Esophagus (tissue), 2 donors: ENCODE measurements at regions not wholly inside any gene's neighbourhood (a gene's known extent, or its start where the extent isn't known, plus 50 kb on each side); places are given as distances from the start of the nearest gene placed in this dataset.

Experiments used
- H3K27ac ChIP-seq, 2 donors: one replicate each; pipeline ENCODE4 v1.5.1; 2013; ENCODE audit warnings: low read depth in 2 of 2, mild to moderate bottlenecking in 2 of 2, inconsistent platforms in 1 of 2, low read length in 1 of 2, moderate library complexity in 1 of 2
- H3K27me3 ChIP-seq, 2 donors: one replicate each; pipeline ENCODE4 v1.6.1; 2013; ENCODE audit warnings: low read length in 2 of 2, control low read depth in 1 of 2, mild to moderate bottlenecking in 1 of 2; ENCODE audit not compliant: insufficient read depth in 2 of 2, control insufficient read depth in 1 of 2
- H3K36me3 ChIP-seq, 2 donors: one replicate each; pipeline ENCODE4 v1.6.1; 2013; ENCODE audit warnings: low read length in 1 of 2; ENCODE audit not compliant: control insufficient read depth in 2 of 2, insufficient read depth in 2 of 2
- H3K4me1 ChIP-seq, 2 donors: one replicate each; pipeline ENCODE4 v1.6.1; 2013; ENCODE audit warnings: low read length in 1 of 2; ENCODE audit not compliant: control insufficient read depth in 2 of 2, insufficient read depth in 2 of 2
- H3K4me3 ChIP-seq, 2 donors: one replicate each; pipeline ENCODE4 v1.5.1; 2013; ENCODE audit warnings: low read length in 2 of 2, mild to moderate bottlenecking in 2 of 2, low read depth in 1 of 2, moderate library complexity in 1 of 2
- H3K9me3 ChIP-seq, 2 donors: one replicate each; pipeline ENCODE4 v1.6.1; 2013; ENCODE audit warnings: mild to moderate bottlenecking in 2 of 2, low read depth in 1 of 2, low read length in 1 of 2, moderate library complexity in 1 of 2; ENCODE audit not compliant: control insufficient read depth in 2 of 2, insufficient read depth in 1 of 2
- WGBS, 2 donors: extraction: QIAGEN DNeasy Blood & Tissue Kit; methylation state at CpG; one replicate each; pipeline ENCODE4 v1.1.7; 2013; 5-methylcytosine and 5-hydroxymethylcytosine counted together
- donor health status: healthy with polysubstance abuse.
- donor health status: Bipolar disorder and iron deficiency.

GRCh38 chr3:190252080-190252479 is 70.2 kb downstream of the CLDN1 start:
- WGBS, 2 donors = 96 to 97% methylated on average over 1 of the region's 1 CpG
- no peaks in the 10 kb centered on the region for H3K27me3 ChIP-seq
- H3K9me3 ChIP-seq = no peaks in the 10 kb centered on the region

DNA sequence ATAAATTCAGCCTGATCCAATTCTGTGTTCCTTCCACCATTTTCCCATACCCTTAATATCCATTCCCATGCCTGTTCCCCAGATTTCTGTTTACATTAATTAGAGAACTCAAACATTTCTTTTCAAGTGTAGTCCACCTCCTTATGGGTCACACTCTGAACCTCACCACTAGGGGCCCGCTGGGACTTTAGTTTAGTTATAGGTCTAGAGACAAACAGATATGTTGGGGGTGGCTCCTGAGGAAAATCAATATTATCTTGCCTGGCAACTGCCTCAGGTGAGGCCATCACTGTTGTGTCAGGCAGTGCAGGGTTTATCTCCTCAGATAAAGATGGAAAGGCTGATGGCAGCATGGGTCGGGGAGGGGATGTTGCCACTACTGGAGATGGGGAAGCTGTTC is 72.8 kb downstream of the CLDN1 start:
- Histone ChIP-seq H3K4me3 (no peak overlapping the region), H3K27ac (no peak overlapping the region), H3K36me3 (no peaks in the 10 kb centered on the region), H3K9me3 (no peaks in the 10 kb centered on the region), H3K27me3 (no peaks in the 10 kb centered on the region), H3K4me1 (no peaks in the 10 kb centered on the region)
- 89 to 92% methylated on average over 2 of the region's 2 CpGs for WGBS, 2 donors

More at GRCh38 chr3:190252080-190252479, 70.2 kb downstream of the CLDN1 start:
- no peaks in the 10 kb centered on the region for H3K4me1 ChIP-seq
- no peaks in the 10 kb centered on the region for H3K36me3 ChIP-seq
- H3K4me3 ChIP-seq = no peak overlapping the region
- no peak overlapping the region for H3K27ac ChIP-seq

DNA sequence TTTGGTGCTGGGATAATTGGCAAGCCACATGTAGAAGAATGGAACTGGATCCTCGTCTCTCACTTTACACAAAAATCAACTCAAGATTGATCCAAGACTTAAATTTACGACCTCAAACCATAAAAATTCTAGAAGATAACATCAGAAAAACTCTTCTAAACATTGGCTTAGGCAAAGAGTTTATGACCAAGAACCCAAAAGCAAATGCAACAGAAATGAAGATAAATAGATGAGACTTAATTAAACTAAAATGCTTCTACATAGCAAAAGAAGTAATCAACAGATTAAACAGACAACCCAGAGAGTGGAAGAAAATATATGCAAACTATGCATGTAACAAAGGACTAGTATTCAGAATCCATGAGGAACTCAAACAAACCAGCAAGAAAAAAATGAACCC is 80.1 kb downstream of the CLDN1 start:
- H3K4me3 ChIP-seq = no peak overlapping the region
- no peaks in the 10 kb centered on the region for H3K9me3 ChIP-seq
- no peaks in the 10 kb centered on the region for H3K27me3 ChIP-seq
- 62 to 64% methylated on average over 2 of the region's 2 CpGs for WGBS, 2 donors
- H3K36me3 ChIP-seq = no peaks in the 10 kb centered on the region
- H3K4me1 ChIP-seq = no peaks in the 10 kb centered on the region
- no peak overlapping the region for H3K27ac ChIP-seq

- Histone ChIP-seq H3K9me3 (no peaks in the 10 kb centered on the region), H3K27ac (no peak overlapping the region), H3K27me3 (no peaks in the 10 kb centered on the region), H3K36me3 (no peaks in the 10 kb centered on the region), H3K4me3 (no peak overlapping the region), H3K4me1 (no peaks in the 10 kb centered on the region)
- WGBS, 2 donors = 58 to 81% methylated on average over 2 of the region's 2 CpGs
These were observed 82.9 kb downstream of the CLDN1 start for GRCh38 chr3:190239325-190239724.

DNA sequence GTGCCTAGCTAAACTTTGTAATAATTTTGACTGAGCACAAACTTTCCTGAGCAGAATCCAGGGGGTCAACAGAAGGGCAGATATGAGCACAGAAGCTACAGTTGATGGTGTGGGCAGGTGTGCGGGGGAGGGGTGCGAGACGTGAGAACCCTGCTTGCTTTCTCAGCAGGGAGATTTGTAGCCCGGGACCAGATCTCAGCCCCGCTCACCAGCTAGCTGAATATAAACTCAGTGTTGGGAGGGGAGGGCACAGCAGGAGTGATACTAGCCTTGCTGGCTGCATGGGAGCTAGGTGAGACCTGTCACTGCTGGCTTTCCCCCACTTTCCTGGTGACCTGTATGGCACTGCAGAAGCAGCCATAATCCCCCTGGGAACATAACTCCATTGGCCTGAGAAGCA is 83.4 kb downstream of the CLDN1 start:
- H3K36me3 ChIP-seq = no peaks in the 10 kb centered on the region
- H3K9me3 ChIP-seq = no peaks in the 10 kb centered on the region
- no peaks in the 10 kb centered on the region for H3K27me3 ChIP-seq
- no peak overlapping the region for H3K4me3 ChIP-seq
- no peak overlapping the region for H3K27ac ChIP-seq
- 89 to 90% methylated on average over 5 of the region's 5 CpGs for WGBS, 2 donors
- no peaks in the 10 kb centered on the region for H3K4me1 ChIP-seq

GRCh38 chr3:190234621-190235020 is 87.6 kb downstream of the CLDN1 start:
- Histone ChIP-seq H3K4me1 (peaks cover 0 to 3% of the 10 kb centered on the region in 2 donors), H3K27me3 (no peaks in the 10 kb centered on the region), H3K36me3 (no peaks in the 10 kb centered on the region), H3K9me3 (no peaks in the 10 kb centered on the region), H3K27ac (no peak overlapping the region), H3K4me3 (no peak overlapping the region)
- 94 to 95% methylated on average over 3 of the region's 3 CpGs for WGBS, 2 donors

DNA sequence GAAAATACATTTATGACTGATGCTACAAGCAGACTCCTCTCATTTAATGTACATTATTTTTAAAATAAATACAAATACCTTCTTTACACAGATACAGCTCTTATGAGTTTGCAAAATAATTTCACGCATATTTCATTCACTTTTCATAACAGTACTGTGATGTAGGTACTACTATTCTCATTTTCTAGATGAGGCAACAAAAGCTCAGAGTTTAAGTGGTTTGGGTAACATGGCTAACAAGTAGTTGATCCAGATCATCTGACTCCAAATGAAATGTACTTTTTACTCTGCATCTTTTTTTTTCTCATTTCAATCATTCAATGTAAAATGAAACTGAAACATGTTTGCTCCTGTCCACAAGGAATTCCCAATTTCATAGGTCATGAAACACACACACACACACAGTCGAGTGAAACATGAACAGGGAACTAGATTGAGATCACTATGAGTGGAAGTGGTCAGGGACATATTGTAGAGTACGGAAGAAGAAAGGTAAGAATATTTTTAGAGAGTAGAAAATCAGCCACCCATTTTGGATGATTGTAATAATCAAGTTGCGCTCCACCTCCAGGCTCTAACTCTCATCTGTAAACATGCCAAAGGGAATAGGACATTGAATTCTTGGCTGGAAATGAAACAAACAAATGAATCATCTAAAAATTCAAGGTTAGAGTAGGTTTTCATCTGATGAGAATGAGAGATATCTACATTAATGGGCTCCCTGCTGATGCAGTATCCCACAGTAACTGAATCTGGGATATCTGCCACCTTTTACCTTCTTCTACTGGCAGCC is 92.4 kb downstream of the CLDN1 start:
- peaks cover 2 to 3% of the 10 kb centered on the region in 2 donors for H3K4me1 ChIP-seq
- no peaks in the 10 kb centered on the region for H3K27me3 ChIP-seq
- peak overlapping the region in 1 of 2 donors; percentile 19 for H3K4me3 ChIP-seq
- H3K27ac ChIP-seq = peak overlapping the region; percentile 10 to 21
- 54 to 56% methylated on average over 4 of the region's 4 CpGs for WGBS, 2 donors
- H3K36me3 ChIP-seq = no peaks in the 10 kb centered on the region
- no peaks in the 10 kb centered on the region for H3K9me3 ChIP-seq

- H3K4me3 ChIP-seq = no peak overlapping the region
- H3K9me3 ChIP-seq = no peaks in the 10 kb centered on the region
- H3K27me3 ChIP-seq = no peaks in the 10 kb centered on the region
- WGBS, 2 donors = 72 to 75% methylated on average over 2 of the region's 2 CpGs
- peaks cover 2 to 3% of the 10 kb centered on the region in 2 donors for H3K4me1 ChIP-seq
- no peaks in the 10 kb centered on the region for H3K36me3 ChIP-seq
- H3K27ac ChIP-seq = no peak overlapping the region
These were observed 95.2 kb downstream of the CLDN1 start for GRCh38 chr3:190227064-190227463.

DNA sequence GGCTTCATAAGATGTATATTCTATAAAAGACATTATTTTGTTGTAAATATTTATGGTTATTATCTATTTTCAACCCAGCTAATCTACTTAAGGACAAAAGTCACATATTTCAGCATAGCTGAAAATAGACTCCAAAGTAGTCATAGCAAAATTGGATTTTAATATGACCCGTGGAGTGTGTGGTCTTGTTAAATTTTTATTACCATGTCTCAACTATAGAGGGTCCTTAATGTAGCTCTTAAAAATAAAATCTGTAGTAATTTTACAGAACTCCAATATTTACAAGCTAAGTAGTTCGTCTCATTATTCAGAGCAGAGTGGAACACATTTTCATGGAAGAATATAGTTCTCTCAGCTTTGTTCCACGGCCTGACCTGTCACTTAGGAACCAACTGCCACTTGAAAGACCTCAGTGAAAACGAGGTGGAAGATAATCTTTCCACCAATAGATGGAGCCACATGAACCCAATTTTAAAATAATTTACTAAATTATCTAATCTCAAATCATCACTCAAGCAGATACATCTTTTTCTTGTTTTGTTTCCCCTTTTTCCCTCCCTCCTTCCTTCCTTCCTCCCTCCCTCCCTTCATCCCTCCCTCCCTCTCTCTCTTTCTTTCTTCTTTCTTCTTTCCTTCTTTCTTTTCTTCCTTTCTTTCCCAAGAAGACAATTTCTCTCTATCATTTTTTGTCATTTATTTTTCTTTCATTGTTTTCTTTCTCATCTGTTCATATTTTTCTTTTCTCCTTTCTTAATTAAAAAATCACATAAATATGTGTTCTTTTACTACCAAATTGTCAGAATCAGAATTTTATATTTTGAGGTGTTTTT is 97.2 kb downstream of the CLDN1 start:
- Histone ChIP-seq H3K4me1 (peaks cover 0 to 2% of the 10 kb centered on the region in 2 donors), H3K27me3 (no peaks in the 10 kb centered on the region), H3K4me3 (no peak overlapping the region), H3K9me3 (no peaks in the 10 kb centered on the region), H3K36me3 (no peaks in the 10 kb centered on the region), H3K27ac (no peak overlapping the region)
- 24% methylated on average over 4 of the region's 4 CpGs for WGBS, 2 donors
